Cardiac muscle cell (in vitro differentiated cells and primary cell): ENCODE measurements at regions not wholly inside any gene's neighbourhood (a gene's known extent, or its start where the extent isn't known, plus 50 kb on each side); places are given as distances from the start of the nearest gene placed in this dataset.

Source experiments
- DNase-seq, 2 donors: peaks; one replicate each; pipeline versions ENCODE4 v3.0.0 to v3.0.0-alpha.2; 2010 to 2017; ENCODE audit warnings: low read depth in 1 of 2, low spot score in 1 of 2
- H3K27ac ChIP-seq: fragments of 200-600 bp; sonication (generic); 2 replicates; pipeline ENCODE4 v1.5.1; 2016
- H3K27me3 ChIP-seq: fragments of 200-600 bp; sonication (generic); 2 replicates; pipeline ENCODE4 v1.6.0; 2016; ENCODE audit warnings: control low read depth
- H3K36me3 ChIP-seq: fragments of 200-600 bp; sonication (generic); 2 replicates; pipeline ENCODE4 v1.5.1; 2016; ENCODE audit warnings: control low read depth
- H3K4me1 ChIP-seq: fragments of 200-600 bp; sonication (generic); 2 replicates; pipeline ENCODE4 v1.8.1; 2017; ENCODE audit warnings: low read depth, mild to moderate bottlenecking, mixed run types
- H3K4me3 ChIP-seq: fragments of 200-600 bp; sonication (generic); 2 replicates; pipeline ENCODE4 v1.5.1; 2016; ENCODE audit warnings: mild to moderate bottlenecking
- H3K9me3 ChIP-seq: fragments of 200-600 bp; sonication (generic); 2 replicates; pipeline ENCODE4 v1.5.1; 2017; ENCODE audit warnings: low read depth, mild to moderate bottlenecking, control low read depth
- CTCF ChIP-seq: IDR thresholded peaks from 2 replicates; pipeline ENCODE4 v1.5.1; 2012; ENCODE audit warnings: low read depth, mild to moderate bottlenecking, low read length

- no peak for TF ChIP-seq CTCF
- no peak overlapping the region for H3K4me3 ChIP-seq
- no peak overlapping the region for H3K27ac ChIP-seq
- H3K36me3 ChIP-seq = no peaks in the 10 kb centered on the region
- no peaks in the 10 kb centered on the region for H3K27me3 ChIP-seq
- no peaks in the 10 kb centered on the region for H3K9me3 ChIP-seq
- DNase-seq = no peak
- H3K4me1 ChIP-seq = no peaks in the 10 kb centered on the region
These were observed 597.0 kb downstream of the PCDH18 start for GRCh38 chr4:136935305-136935704.

GRCh38 chr4:136934601-136935000 is 597.7 kb downstream of the PCDH18 start:
- Histone ChIP-seq H3K9me3 (no peaks in the 10 kb centered on the region), H3K27ac (no peak overlapping the region), H3K4me1 (no peaks in the 10 kb centered on the region), H3K36me3 (no peaks in the 10 kb centered on the region), H3K4me3 (no peak overlapping the region), H3K27me3 (no peaks in the 10 kb centered on the region)
- no peak for DNase-seq
- TF ChIP-seq CTCF = no peak

- TF ChIP-seq CTCF = no peak
- no peaks in the 10 kb centered on the region for H3K27me3 ChIP-seq
- no peaks in the 10 kb centered on the region for H3K4me1 ChIP-seq
- no peaks in the 10 kb centered on the region for H3K9me3 ChIP-seq
- H3K36me3 ChIP-seq = no peaks in the 10 kb centered on the region
- no peak overlapping the region for H3K27ac ChIP-seq
- DNase-seq = no peak
- H3K4me3 ChIP-seq = no peak overlapping the region
These were observed 600.5 kb downstream of the PCDH18 start for GRCh38 chr4:136931781-136932180.

DNA sequence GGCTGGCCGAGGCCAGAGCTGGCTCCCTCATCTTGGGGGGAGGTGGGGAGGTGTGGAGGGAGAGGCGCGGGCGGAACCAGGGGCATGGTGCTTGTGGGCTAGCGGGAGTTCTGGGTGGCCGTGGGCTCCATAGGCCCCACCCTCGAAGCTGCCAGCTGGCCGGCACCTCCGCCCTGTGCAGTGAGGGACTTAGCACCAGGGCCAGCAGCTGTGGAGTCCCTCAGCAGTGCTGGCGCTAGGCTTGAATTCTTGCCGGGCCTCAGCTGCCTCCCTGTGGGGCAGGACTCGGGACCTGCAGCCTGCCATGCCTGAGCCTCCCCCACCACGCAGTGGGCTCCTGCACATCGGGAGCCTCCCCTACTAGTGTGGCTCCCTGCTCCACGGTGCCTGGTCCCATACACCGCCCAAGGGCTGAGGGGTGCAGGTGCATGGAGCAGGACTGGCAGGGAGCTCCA is 603.3 kb downstream of the PCDH18 start:
- Histone ChIP-seq H3K27me3 (no peaks in the 10 kb centered on the region), H3K27ac (no peak overlapping the region), H3K4me3 (no peak overlapping the region), H3K4me1 (no peaks in the 10 kb centered on the region), H3K9me3 (no peaks in the 10 kb centered on the region), H3K36me3 (no peaks in the 10 kb centered on the region)
- no peak for TF ChIP-seq CTCF
- no peak for DNase-seq

DNA sequence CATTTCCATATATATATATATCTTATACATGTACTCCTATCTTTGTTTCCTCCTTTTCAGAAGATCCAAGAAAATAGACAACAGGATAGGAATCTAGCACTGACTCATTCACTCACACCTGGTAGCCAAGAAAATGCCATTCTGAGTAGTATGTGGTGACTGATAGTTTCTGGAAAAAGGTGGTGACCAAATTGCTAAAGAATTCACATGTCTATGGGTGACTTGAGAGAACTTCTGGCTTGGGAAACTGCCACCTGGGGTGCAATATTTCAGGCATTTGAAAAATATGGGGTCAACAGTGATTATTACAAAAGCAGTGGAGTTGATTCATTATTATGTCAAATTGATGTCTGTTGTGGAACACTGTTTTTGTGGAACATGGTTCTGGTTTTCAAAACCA is 605.1 kb downstream of the PCDH18 start:
- TF ChIP-seq CTCF = no peak
- no peaks in the 10 kb centered on the region for H3K4me1 ChIP-seq
- H3K9me3 ChIP-seq = no peaks in the 10 kb centered on the region
- H3K27ac ChIP-seq = no peak overlapping the region
- H3K27me3 ChIP-seq = no peaks in the 10 kb centered on the region
- peak in 1 of 2 donors; percentile 11 for DNase-seq
- H3K4me3 ChIP-seq = no peak overlapping the region
- no peaks in the 10 kb centered on the region for H3K36me3 ChIP-seq

GRCh38 chr4:136925203-136925602 is 607.1 kb downstream of the PCDH18 start:
- Histone ChIP-seq H3K4me1 (no peaks in the 10 kb centered on the region), H3K36me3 (no peaks in the 10 kb centered on the region), H3K9me3 (no peaks in the 10 kb centered on the region), H3K27me3 (no peaks in the 10 kb centered on the region), H3K27ac (no peak overlapping the region), H3K4me3 (no peak overlapping the region)
- no peak for TF ChIP-seq CTCF
- DNase-seq = no peak
